ENCODE measurements at regions not wholly inside any gene's neighbourhood (a gene's known extent, or its start where the extent isn't known, plus 50 kb on each side); places are given as distances from the start of the nearest gene placed in this dataset.

GRCh38 chr21:9760398-9761074 lies 760.8 kb upstream of the TPTE start:
- Histone ChIP-seq H3K27ac (no peak overlapping the region), H3K4me3 (no peak overlapping the region), H3K9me3 (no peaks in the 10 kb centered on the region), H3K4me1 (no peaks in the 10 kb centered on the region), H3K4me2 (no peak overlapping the region)
- no peak for DNase-seq (ENCODE audit: low read depth in 1 of 2, low spot score in 1 of 2)
- POLR2A ChIA-PET: no interaction called here
- no peak for ATAC-seq
- no peak for TF ChIP-seq CBX8 (IDR thresholded peaks at IDR 0.05)
- no peak for FAIRE-seq
- CTCF ChIA-PET: no interaction called here
- WGBS (ENCODE audit: missing lambda C conversion rate): 3% methylated on average over 5 of the region's 5 CpGs

- DNase-seq (ENCODE audit: low read depth in 1 of 2, low spot score in 1 of 2): no peak
- ChIA-PET CTCF (no interaction called here), POLR2A (no interaction called here)
- TF ChIP-seq NR3C1 (IDR thresholded peaks at IDR 0.05) (no peak), RFX5 (IDR thresholded peaks at IDR 0.05) (no peak), EP300 (IDR thresholded peaks at IDR 0.05) (no peak), ZNF302 (CRISPR knock-in tag; IDR thresholded peaks at IDR 0.05) (no peak), JUN (IDR thresholded peaks at IDR 0.05) (no peak), FOXS1 (CRISPR knock-in tag; IDR thresholded peaks at IDR 0.05) (no peak), SREBF2 (IDR thresholded peaks at IDR 0.05) (no peak), ZFP36 (IDR thresholded peaks at IDR 0.05; ENCODE audit: borderline replicate concordance, partially characterized antibody) (no peak), HDAC2 (IDR thresholded peaks at IDR 0.05) (no peak), SMC3 (IDR thresholded peaks at IDR 0.05) (no peak), MAZ (IDR thresholded peaks at IDR 0.05; ENCODE audit: borderline replicate concordance, low read depth, low read length) (no peak), HOXB5 (CRISPR knock-in tag; IDR thresholded peaks at IDR 0.05) (no peak), RAD21 (conservative IDR thresholded peaks at IDR 0.05 in 1 of 2, IDR thresholded peaks at IDR 0.05 in 1 of 2) (no peak), HOXB13 (CRISPR knock-in tag; IDR thresholded peaks at IDR 0.05; ENCODE audit: low read depth) (no peak), TFCP2L1 (CRISPR knock-in tag; IDR thresholded peaks at IDR 0.05) (no peak)
- TF ChIP-seq, protein P1, sequence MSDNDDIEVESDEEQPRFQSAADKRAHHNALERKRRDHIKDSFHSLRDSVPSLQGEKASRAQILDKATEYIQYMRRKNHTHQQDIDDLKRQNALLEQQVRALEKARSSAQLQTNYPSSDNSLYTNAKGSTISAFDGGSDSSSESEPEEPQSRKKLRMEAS (IDR thresholded peaks at IDR 0.05): no peak
- FAIRE-seq: no peak
- ATAC-seq: no peak
- H3K4me2 ChIP-seq: no peak overlapping the region
- H3K27ac ChIP-seq: no peak overlapping the region
- WGBS (ENCODE audit: missing lambda C conversion rate): 4% methylated on average over 3 of the region's 3 CpGs
- H3K9me3 ChIP-seq: no peaks in the 10 kb centered on the region
- no peak overlapping the region for H3K4me3 ChIP-seq
- H3K4me1 ChIP-seq: no peaks in the 10 kb centered on the region
These were observed 758.1 kb upstream of the TPTE start for GRCh38 chr21:9763306-9763705.

DNA sequence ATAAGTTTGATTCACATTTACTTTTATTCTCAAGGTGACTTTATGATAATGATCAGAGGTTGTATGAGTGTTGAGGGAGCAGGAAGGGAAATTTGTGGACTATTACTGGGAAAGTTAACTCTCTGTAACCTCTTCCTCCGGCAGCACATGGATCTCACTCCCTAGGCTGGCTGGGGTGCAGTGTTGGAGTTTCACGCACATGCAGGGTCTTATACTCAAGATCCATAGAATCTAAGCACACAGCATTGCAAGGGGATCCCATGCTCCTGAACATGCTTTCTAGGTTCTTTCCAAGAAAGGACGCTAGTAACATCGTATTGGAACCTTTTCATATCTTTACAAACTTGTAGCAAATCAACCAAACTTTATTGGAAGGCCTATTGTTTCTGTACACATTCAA lies 757.6 kb upstream of the TPTE start:
- no peak overlapping the region for H3K27ac ChIP-seq
- ChIA-PET CTCF (no interaction called here), POLR2A (no interaction called here)
- no peaks in the 10 kb centered on the region for H3K4me1 ChIP-seq
- TF ChIP-seq HDAC2 (IDR thresholded peaks at IDR 0.05) (no peak), NFE2L2 (conservative IDR thresholded peaks at IDR 0.05; ENCODE audit: low read length) (no peak), CBX2 (IDR thresholded peaks at IDR 0.05; ENCODE audit: borderline replicate concordance, low read depth) (no peak), ELK1 (IDR thresholded peaks at IDR 0.05; ENCODE audit: low read depth, low read length) (no peak), ZC3H11A (IDR thresholded peaks at IDR 0.05) (no peak), E2F6 (IDR thresholded peaks at IDR 0.05; ENCODE audit: borderline replicate concordance, low read depth) (no peak), TP53 (CRISPR knock-in tag; IDR thresholded peaks at IDR 0.05) (no peak), GATA3 (IDR thresholded peaks at IDR 0.05; ENCODE audit: borderline replicate concordance) (no peak), RCOR1 (IDR thresholded peaks at IDR 0.05; ENCODE audit: low read depth, low read length) (no peak), KDM1A (IDR thresholded peaks at IDR 0.05; ENCODE audit: low read depth) (no peak), RFX5 (IDR thresholded peaks at IDR 0.05) (no peak), SREBF2 (IDR thresholded peaks at IDR 0.05) (no peak), PHF8 (IDR thresholded peaks at IDR 0.05; ENCODE audit: borderline replicate concordance, low read depth) (no peak), CEBPB (IDR thresholded peaks at IDR 0.05) (no peak), BHLHE40 (IDR thresholded peaks at IDR 0.05; ENCODE audit: low read depth, low read length) (no peak), KDM5A (IDR thresholded peaks at IDR 0.05) (no peak), POLR2AphosphoS2 (conservative IDR thresholded peaks at IDR 0.05; ENCODE audit: low read length) (no peak)
- TF ChIP-seq, protein P2, sequence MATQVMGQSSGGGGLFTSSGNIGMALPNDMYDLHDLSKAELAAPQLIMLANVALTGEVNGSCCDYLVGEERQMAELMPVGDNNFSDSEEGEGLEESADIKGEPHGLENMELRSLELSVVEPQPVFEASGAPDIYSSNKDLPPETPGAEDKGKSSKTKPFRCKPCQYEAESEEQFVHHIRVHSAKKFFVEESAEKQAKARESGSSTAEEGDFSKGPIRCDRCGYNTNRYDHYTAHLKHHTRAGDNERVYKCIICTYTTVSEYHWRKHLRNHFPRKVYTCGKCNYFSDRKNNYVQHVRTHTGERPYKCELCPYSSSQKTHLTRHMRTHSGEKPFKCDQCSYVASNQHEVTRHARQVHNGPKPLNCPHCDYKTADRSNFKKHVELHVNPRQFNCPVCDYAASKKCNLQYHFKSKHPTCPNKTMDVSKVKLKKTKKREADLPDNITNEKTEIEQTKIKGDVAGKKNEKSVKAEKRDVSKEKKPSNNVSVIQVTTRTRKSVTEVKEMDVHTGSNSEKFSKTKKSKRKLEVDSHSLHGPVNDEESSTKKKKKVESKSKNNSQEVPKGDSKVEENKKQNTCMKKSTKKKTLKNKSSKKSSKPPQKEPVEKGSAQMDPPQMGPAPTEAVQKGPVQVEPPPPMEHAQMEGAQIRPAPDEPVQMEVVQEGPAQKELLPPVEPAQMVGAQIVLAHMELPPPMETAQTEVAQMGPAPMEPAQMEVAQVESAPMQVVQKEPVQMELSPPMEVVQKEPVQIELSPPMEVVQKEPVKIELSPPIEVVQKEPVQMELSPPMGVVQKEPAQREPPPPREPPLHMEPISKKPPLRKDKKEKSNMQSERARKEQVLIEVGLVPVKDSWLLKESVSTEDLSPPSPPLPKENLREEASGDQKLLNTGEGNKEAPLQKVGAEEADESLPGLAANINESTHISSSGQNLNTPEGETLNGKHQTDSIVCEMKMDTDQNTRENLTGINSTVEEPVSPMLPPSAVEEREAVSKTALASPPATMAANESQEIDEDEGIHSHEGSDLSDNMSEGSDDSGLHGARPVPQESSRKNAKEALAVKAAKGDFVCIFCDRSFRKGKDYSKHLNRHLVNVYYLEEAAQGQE (IDR thresholded peaks at IDR 0.05): no peak
- WGBS (ENCODE audit: missing lambda C conversion rate): 21% methylated on average over 4 of the region's 4 CpGs
- DNase-seq (ENCODE audit: low read depth in 1 of 2, low spot score in 1 of 2): no peak
- ATAC-seq: no peak
- H3K4me2 ChIP-seq: no peak overlapping the region
- H3K4me3 ChIP-seq: no peak overlapping the region
- H3K9me3 ChIP-seq: no peaks in the 10 kb centered on the region
- no peak for FAIRE-seq
